Kidney (tissue), 13 donors: ENCODE measurements at regions not wholly inside any gene's neighbourhood (a gene's known extent, or its start where the extent isn't known, plus 50 kb on each side); places are given as distances from the start of the nearest gene placed in this dataset.
"Not testable (repeated sequence)": the region's sequence is repeated elsewhere in the genome, so short reads cannot be mapped to it uniquely, and the experiment has no call there.

Experiments used
- DNase-seq, 5 donors: peaks; one replicate each; pipeline ENCODE4 v3.0.0-alpha.2; 2013 to 2020
- FAIRE-seq: peaks from 2 replicates; lab custom pipeline; 2012; peaks lifted over from hg19 to GRCh38; lab: Jason Lieb, UNC
- H3K27ac ChIP-seq, 2 donors: one replicate each; pipeline ENCODE4 v1.7.0; 2013; ENCODE audit warnings: low read depth in 2 of 2, low read length in 2 of 2, inconsistent platforms in 1 of 2
- H3K27me3 ChIP-seq: one replicate; pipeline ENCODE4 v1.7.1; 2013; ENCODE audit warnings: low read length, inconsistent platforms; ENCODE audit not compliant: control insufficient read depth, insufficient read depth
- H3K36me3 ChIP-seq, 3 donors: one replicate each; pipeline versions ENCODE4 v1.7.0 to v1.7.1; 2013; ENCODE audit warnings: low read length in 3 of 3, control low read depth in 1 of 3, inconsistent platforms in 1 of 3; ENCODE audit not compliant: insufficient read depth in 3 of 3, control insufficient read depth in 2 of 3
- H3K4me1 ChIP-seq, 3 donors: one replicate each; pipeline versions ENCODE4 v1.7.0 to v1.7.1; 2013; ENCODE audit warnings: low read length in 3 of 3, inconsistent platforms in 1 of 3, low read depth in 1 of 3; ENCODE audit not compliant: control insufficient read depth in 2 of 3, insufficient read depth in 2 of 3
- H3K4me3 ChIP-seq, 3 donors: one replicate each; pipeline versions ENCODE4 v1.7.0 to v1.8.1; 2013; ENCODE audit warnings: low read length in 3 of 3, control low read depth in 1 of 3, inconsistent platforms in 1 of 3
- H3K9ac ChIP-seq, 3 donors: one replicate each; pipeline versions ENCODE4 v1.7.0 to v1.7.1; 2013; ENCODE audit warnings: low read length in 3 of 3, control low read depth in 1 of 3, inconsistent platforms in 1 of 3
- H3K9me3 ChIP-seq, 3 donors: one replicate each; pipeline versions ENCODE4 v1.7.0 to v1.7.1; 2013; ENCODE audit warnings: low read length in 3 of 3, control low read depth in 1 of 3, inconsistent platforms in 1 of 3; ENCODE audit not compliant: control insufficient read depth in 2 of 3, insufficient read depth in 1 of 3
- intact Hi-C: fragments of 100-400 bp; cut with DNase I; formaldehyde crosslinking; loops from one replicate; pipeline ENCODE4 v1.11.1; 2022
- TF ChIP-seq, protein P1 (sequence below): IDR thresholded peaks from 3 replicates; pipeline ENCODE4 v1.5.1; 2012; ENCODE audit warnings: mild to moderate bottlenecking, moderate library complexity, borderline replicate concordance; ENCODE audit not compliant: insufficient read depth; ENCODE audit errors: extremely low read depth
- donor health status: control.
- donor health status: control.
- donor health status: control.
- donor health status: control.
- donor health status: control.
- donor health status: DM: yes; HTN: yes; CAD: no.
- donor health status: Normal renal cell carcinoma (clear cell type).

DNA sequence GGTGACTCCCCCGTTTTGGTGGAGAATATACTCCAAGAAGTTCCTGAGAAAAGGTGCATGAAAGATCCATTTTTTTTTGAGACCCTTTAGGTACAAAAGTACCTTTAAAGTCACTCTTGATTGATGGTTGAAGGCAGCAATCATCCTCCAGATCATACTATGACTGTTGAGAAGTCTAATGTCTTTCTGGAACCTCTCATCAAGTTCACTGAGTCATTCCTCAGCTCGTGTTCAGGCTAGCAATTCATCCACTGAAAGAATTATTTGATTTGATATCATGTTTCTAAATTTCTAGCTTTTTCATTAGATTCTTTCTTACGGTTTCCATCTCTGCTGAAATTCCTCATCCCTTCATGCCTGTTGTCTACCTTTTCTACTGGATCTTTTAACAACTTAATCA is 65.1 kb upstream of the GJB6 start:
- H3K27ac ChIP-seq, result no peak overlapping the region
- H3K36me3 ChIP-seq, result no peaks in the 10 kb centered on the region
- FAIRE-seq (no peak), DNase-seq (no peak)
- no peaks in the 10 kb centered on the region for H3K9me3 ChIP-seq
- TF ChIP-seq, protein P1, sequence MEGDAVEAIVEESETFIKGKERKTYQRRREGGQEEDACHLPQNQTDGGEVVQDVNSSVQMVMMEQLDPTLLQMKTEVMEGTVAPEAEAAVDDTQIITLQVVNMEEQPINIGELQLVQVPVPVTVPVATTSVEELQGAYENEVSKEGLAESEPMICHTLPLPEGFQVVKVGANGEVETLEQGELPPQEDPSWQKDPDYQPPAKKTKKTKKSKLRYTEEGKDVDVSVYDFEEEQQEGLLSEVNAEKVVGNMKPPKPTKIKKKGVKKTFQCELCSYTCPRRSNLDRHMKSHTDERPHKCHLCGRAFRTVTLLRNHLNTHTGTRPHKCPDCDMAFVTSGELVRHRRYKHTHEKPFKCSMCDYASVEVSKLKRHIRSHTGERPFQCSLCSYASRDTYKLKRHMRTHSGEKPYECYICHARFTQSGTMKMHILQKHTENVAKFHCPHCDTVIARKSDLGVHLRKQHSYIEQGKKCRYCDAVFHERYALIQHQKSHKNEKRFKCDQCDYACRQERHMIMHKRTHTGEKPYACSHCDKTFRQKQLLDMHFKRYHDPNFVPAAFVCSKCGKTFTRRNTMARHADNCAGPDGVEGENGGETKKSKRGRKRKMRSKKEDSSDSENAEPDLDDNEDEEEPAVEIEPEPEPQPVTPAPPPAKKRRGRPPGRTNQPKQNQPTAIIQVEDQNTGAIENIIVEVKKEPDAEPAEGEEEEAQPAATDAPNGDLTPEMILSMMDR, result no peak
- H3K9ac ChIP-seq, result no peak overlapping the region
- no peaks in the 10 kb centered on the region for H3K4me1 ChIP-seq
- intact Hi-C loops, result no loop called here
- no peak overlapping the region for H3K4me3 ChIP-seq
- no peaks in the 10 kb centered on the region for H3K27me3 ChIP-seq

- Histone ChIP-seq H3K36me3 (no peaks in the 10 kb centered on the region), H3K9me3 (no peaks in the 10 kb centered on the region), H3K9ac (no peak overlapping the region), H3K4me1 (no peaks in the 10 kb centered on the region), H3K27me3 (no peaks in the 10 kb centered on the region), H3K4me3 (no peak overlapping the region), H3K27ac (no peak overlapping the region)
- no peak for FAIRE-seq
- TF ChIP-seq, protein P1, result no peak
- intact Hi-C loops, result no loop called here
- no peak for DNase-seq
Measured at GRCh38 chr13:20295956-20296355, 63.8 kb upstream of the GJB6 start.

DNA sequence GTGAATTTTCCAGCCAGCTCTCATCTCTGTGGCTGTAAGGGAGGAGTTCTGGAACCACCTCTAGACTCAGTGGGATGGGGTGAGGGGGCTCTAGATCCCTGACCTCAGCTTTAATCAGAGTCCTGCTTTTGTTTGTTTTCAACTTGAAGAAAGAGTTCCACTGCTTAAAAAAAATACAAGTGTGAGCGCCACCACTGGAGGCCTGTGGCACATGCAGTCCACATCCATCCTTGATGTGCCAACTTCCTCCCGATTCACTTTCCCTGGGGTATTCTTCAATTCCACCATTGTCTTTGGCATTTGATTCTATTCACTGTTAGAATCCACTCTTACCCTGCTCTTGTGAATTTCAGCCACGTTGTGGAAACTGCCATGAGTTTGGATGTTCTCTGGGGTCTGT is 62.4 kb upstream of the GJB6 start:
- intact Hi-C loops, result no loop called here
- Histone ChIP-seq H3K4me1 (no peaks in the 10 kb centered on the region), H3K27ac (no peak overlapping the region), H3K9ac (no peak overlapping the region), H3K4me3 (no peak overlapping the region), H3K36me3 (no peaks in the 10 kb centered on the region), H3K9me3 (no peaks in the 10 kb centered on the region), H3K27me3 (no peaks in the 10 kb centered on the region)
- TF ChIP-seq, protein P1, result no peak
- no peak for FAIRE-seq
- no peak for DNase-seq

GRCh38 chr13:20292301-20292700 is 60.2 kb upstream of the GJB6 start:
- H3K4me1 ChIP-seq, intact Hi-C loops, H3K9me3 ChIP-seq, H3K36me3 ChIP-seq, H3K9ac ChIP-seq, H3K27me3 ChIP-seq, H3K4me3 ChIP-seq, DNase-seq, H3K27ac ChIP-seq, FAIRE-seq: not testable (repeated sequence)
